SK-N-SH (cell line): ENCODE measurements at regions not wholly inside any gene's neighbourhood (a gene's known extent, or its start where the extent isn't known, plus 50 kb on each side); places are given as distances from the start of the nearest gene placed in this dataset.

ENCODE experiments used
- CTCF ChIA-PET: fragments of 300-600, 350-600 bp; formaldehyde crosslinking; extraction: SDS; loops from one replicate; lab custom pipeline; 2021; lab: Yijun Ruan, JAX
- POLR2A ChIA-PET: fragments of 350-600 bp; sonication (Branson Sonifier 250); formaldehyde crosslinking; extraction: SDS; loops from one replicate; lab custom pipeline; 2020; ENCODE audit warnings: antibody characterized with exemption, inconsistent platforms; lab: Yijun Ruan, JAX
- DNase-seq: peaks from one replicate; pipeline ENCODE4 v3.0.0; 2012
- H2AFZ ChIP-seq: fragments of 200-600 bp; sonication (generic); 2 replicates; pipeline ENCODE4 v1.8.1; 2016; ENCODE audit warnings: antibody characterized with exemption, mild to moderate bottlenecking, low read depth
- H3F3A ChIP-seq: fragments of 200-600 bp; sonication (generic); replicated peaks from 2 replicates; pipeline ENCODE3; 2016; ENCODE audit warnings: antibody characterized with exemption, mild to moderate bottlenecking; ENCODE audit not compliant: insufficient read depth
- H3K27ac ChIP-seq, 2 experiments: fragments of 200-500 bp in 1 of 2; fragments of 200-600 bp in 1 of 2; sonication (Bioruptor generic) in 1 of 2; sonication (generic), shearing (Covaris generic) in 1 of 2; 2 replicates each; pipeline versions ENCODE4 v1.5.1 to v1.6.1; 2014 to 2016; ENCODE audit warnings: low read depth in 2 of 2, inconsistent platforms in 1 of 2, low read length in 1 of 2, mild to moderate bottlenecking in 1 of 2, mixed read lengths in 1 of 2
- H3K27me3 ChIP-seq: fragments of 200-600 bp; sonication (generic), shearing (Covaris generic); 2 replicates; pipeline ENCODE4 v1.6.1; 2016; ENCODE audit warnings: mixed run types; ENCODE audit not compliant: insufficient read depth
- H3K36me3 ChIP-seq, 2 experiments: fragments of 200-500 bp in 1 of 2; fragments of 200-600 bp in 1 of 2; sonication (Bioruptor generic) in 1 of 2; sonication (generic) in 1 of 2; replicated peaks in 1 of 2; 2 replicates each; pipeline versions ENCODE3 to v1.5.1; 2014 to 2016; ENCODE audit warnings: low read length in 1 of 2, mild to moderate bottlenecking in 1 of 2; ENCODE audit not compliant: insufficient read depth in 2 of 2, control insufficient read depth in 1 of 2
- H3K4me1 ChIP-seq, 2 experiments: fragments of 200-500 bp in 1 of 2; fragments of 200-600 bp in 1 of 2; sonication (Bioruptor generic) in 1 of 2; sonication (generic), shearing (Covaris generic) in 1 of 2; 2 replicates each; pipeline versions ENCODE4 v1.5.1 to v1.6.1; 2014 to 2016; ENCODE audit warnings: low read depth in 1 of 2, low read length in 1 of 2, mixed run types in 1 of 2; ENCODE audit not compliant: insufficient read depth in 2 of 2, control insufficient read depth in 1 of 2
- H3K4me2 ChIP-seq: fragments of 200-600 bp; sonication (generic), shearing (Covaris generic); 2 replicates; pipeline ENCODE4 v1.6.1; 2017; ENCODE audit warnings: mixed run types
- H3K4me3 ChIP-seq, 2 experiments: fragments of 200-500 bp in 1 of 2; fragments of 200-600 bp in 1 of 2; sonication (Bioruptor generic) in 1 of 2; sonication (generic), shearing (Covaris generic) in 1 of 2; 2 replicates each; pipeline versions ENCODE4 v1.5.1 to v1.8.1; 2014 to 2016; ENCODE audit warnings: low read depth in 2 of 2, inconsistent platforms in 1 of 2, low read length in 1 of 2, mild to moderate bottlenecking in 1 of 2, mixed read lengths in 1 of 2, moderate library complexity in 1 of 2
- H3K79me2 ChIP-seq: fragments of 200-600 bp; sonication (generic); 2 replicates; pipeline ENCODE4 v1.8.1; 2017; ENCODE audit warnings: mild to moderate bottlenecking; ENCODE audit not compliant: insufficient read depth
- H3K9ac ChIP-seq: fragments of 200-600 bp; sonication (generic); 2 replicates; pipeline ENCODE4 v1.6.1; 2017; ENCODE audit warnings: mixed run types
- H3K9me2 ChIP-seq: fragments of 200-600 bp; sonication (generic); 2 replicates; pipeline ENCODE4 v1.6.1; 2017; ENCODE audit warnings: mixed run types
- H3K9me3 ChIP-seq: fragments of 200-600 bp; sonication (generic); 2 replicates; pipeline ENCODE4 v1.6.1; 2017; ENCODE audit warnings: mixed run types, mild to moderate bottlenecking, moderate library complexity
- H4K20me1 ChIP-seq: fragments of 200-600 bp; sonication (generic); 2 replicates; pipeline ENCODE4 v1.6.1; 2017; ENCODE audit warnings: mild to moderate bottlenecking, mixed run types; ENCODE audit not compliant: insufficient read depth
- CHD2 ChIP-seq: fragments of 150-350 bp; IDR thresholded peaks from 2 replicates; pipeline ENCODE4 v1.6.1; 2018; ENCODE audit warnings: low read length; ENCODE audit not compliant: partially characterized antibody
- CTCF ChIP-seq: fragments of 200-600 bp; sonication (generic); IDR thresholded peaks from 2 replicates; pipeline ENCODE4 v1.6.1; 2017; ENCODE audit warnings: antibody characterized with exemption, mild to moderate bottlenecking, moderate library complexity
- ELF1 ChIP-seq: IDR thresholded peaks from 2 replicates; pipeline ENCODE4 v1.4.0; 2012
- EZH2phosphoT487 ChIP-seq: fragments of 200-600 bp; sonication (generic); IDR thresholded peaks from 2 replicates; pipeline ENCODE4 v1.6.1; 2017; ENCODE audit warnings: low read depth, mixed run types, mild to moderate bottlenecking, antibody characterized with exemption, moderate library complexity, borderline replicate concordance
- FOSL2 ChIP-seq: IDR thresholded peaks from 2 replicates; pipeline ENCODE4 v1.4.0; 2012; ENCODE audit warnings: low read depth, mild to moderate bottlenecking, moderate library complexity, borderline replicate concordance
- NRF1 ChIP-seq: IDR thresholded peaks from 2 replicates; pipeline ENCODE4 v1.6.1; 2012; ENCODE audit warnings: low read depth, mild to moderate bottlenecking, low read length
- PBX3 ChIP-seq: IDR thresholded peaks from 2 replicates; pipeline ENCODE4; 2012
- POLR2AphosphoS5 ChIP-seq: IDR thresholded peaks from 2 replicates; pipeline ENCODE4 v1.6.1; 2012; ENCODE audit warnings: low read depth, low read length
- RAD21 ChIP-seq: IDR thresholded peaks from 2 replicates; pipeline ENCODE4 v1.6.1; 2012; ENCODE audit warnings: mild to moderate bottlenecking, low read length
- RCOR1 ChIP-seq: fragments of 150-350 bp; IDR thresholded peaks from 2 replicates; pipeline ENCODE4 v1.6.1; 2017; ENCODE audit warnings: antibody characterized with exemption, low read length
- RFX5 ChIP-seq: IDR thresholded peaks from 2 replicates; pipeline ENCODE4 v1.6.1; 2012; ENCODE audit warnings: mild to moderate bottlenecking, improper control_type of control experiment, low read length
- SIN3A ChIP-seq: IDR thresholded peaks from 2 replicates; pipeline ENCODE4 v1.6.1; 2012; ENCODE audit warnings: low read depth, mild to moderate bottlenecking, low read length, moderate library complexity, borderline replicate concordance
- TEAD4 ChIP-seq: IDR thresholded peaks from 2 replicates; pipeline ENCODE4 v1.4.0; 2012; ENCODE audit warnings: mild to moderate bottlenecking, borderline replicate concordance; ENCODE audit not compliant: insufficient read depth
- USF1 ChIP-seq: IDR thresholded peaks from 2 replicates; pipeline ENCODE4 v1.4.0; 2012; ENCODE audit warnings: low read depth, borderline replicate concordance
- WGBS: methylation state at CpG from one replicate; pipeline ENCODE4 v1.1.6; 2017; ENCODE audit warnings: low lambda C conversion rate; 5-methylcytosine and 5-hydroxymethylcytosine counted together
- TF ChIP-seq, protein P1 (sequence below): fragments of 150-350 bp; IDR thresholded peaks from 2 replicates; pipeline ENCODE4 v1.6.1; 2017; ENCODE audit warnings: antibody characterized with exemption, low read length, low read depth, borderline replicate concordance
- TF ChIP-seq, protein P2 (sequence below): IDR thresholded peaks from 2 replicates; pipeline ENCODE4 v1.4.0; 2012; ENCODE audit warnings: low read depth, borderline replicate concordance

- Histone ChIP-seq H3K4me2 (peak overlapping the region; percentile 21; the same call in 1 of the 2 replicates), H3K79me2 (no peaks in the 10 kb centered on the region), H3K4me3 (no peak overlapping the region), H2AFZ (peak overlapping the region; percentile 18; the same call in 1 of the 2 replicates), H3K9me2 (no peaks in the 10 kb centered on the region), H3K4me1 (peaks cover 2 to 3% of the 10 kb centered on the region in 2 experiments; a peak in 1 of 4 replicates), H3K27ac (peak overlapping the region in 1 of 2 experiments; percentile 62; a peak in 2 of 4 replicates), H3K9ac (no peak overlapping the region; the same call in 1 of the 2 replicates), H3F3A (no peaks in the 10 kb centered on the region), H4K20me1 (no peaks in the 10 kb centered on the region), H3K9me3 (no peaks in the 10 kb centered on the region), H3K36me3 (no peaks in the 10 kb centered on the region), H3K27me3 (no peaks in the 10 kb centered on the region)
- 43% methylated on average over 3 of the region's 3 CpGs for WGBS
- TF ChIP-seq NRF1 (no peak), ELF1 (no peak), SIN3A (no peak), FOSL2 (no peak), USF1 (no peak), RCOR1 (no peak), CHD2 (no peak), RFX5 (no peak), EZH2phosphoT487 (no peak), POLR2AphosphoS5 (no peak), PBX3 (no peak), TEAD4 (no peak), CTCF (no peak), RAD21 (no peak)
- TF ChIP-seq, protein P1, sequence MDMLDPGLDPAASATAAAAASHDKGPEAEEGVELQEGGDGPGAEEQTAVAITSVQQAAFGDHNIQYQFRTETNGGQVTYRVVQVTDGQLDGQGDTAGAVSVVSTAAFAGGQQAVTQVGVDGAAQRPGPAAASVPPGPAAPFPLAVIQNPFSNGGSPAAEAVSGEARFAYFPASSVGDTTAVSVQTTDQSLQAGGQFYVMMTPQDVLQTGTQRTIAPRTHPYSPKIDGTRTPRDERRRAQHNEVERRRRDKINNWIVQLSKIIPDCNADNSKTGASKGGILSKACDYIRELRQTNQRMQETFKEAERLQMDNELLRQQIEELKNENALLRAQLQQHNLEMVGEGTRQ, result no peak
- TF ChIP-seq, protein P2, sequence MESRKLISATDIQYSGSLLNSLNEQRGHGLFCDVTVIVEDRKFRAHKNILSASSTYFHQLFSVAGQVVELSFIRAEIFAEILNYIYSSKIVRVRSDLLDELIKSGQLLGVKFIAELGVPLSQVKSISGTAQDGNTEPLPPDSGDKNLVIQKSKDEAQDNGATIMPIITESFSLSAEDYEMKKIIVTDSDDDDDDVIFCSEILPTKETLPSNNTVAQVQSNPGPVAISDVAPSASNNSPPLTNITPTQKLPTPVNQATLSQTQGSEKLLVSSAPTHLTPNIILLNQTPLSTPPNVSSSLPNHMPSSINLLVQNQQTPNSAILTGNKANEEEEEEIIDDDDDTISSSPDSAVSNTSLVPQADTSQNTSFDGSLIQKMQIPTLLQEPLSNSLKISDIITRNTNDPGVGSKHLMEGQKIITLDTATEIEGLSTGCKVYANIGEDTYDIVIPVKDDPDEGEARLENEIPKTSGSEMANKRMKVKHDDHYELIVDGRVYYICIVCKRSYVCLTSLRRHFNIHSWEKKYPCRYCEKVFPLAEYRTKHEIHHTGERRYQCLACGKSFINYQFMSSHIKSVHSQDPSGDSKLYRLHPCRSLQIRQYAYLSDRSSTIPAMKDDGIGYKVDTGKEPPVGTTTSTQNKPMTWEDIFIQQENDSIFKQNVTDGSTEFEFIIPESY, result no peak
- ChIA-PET CTCF (interaction anchor here (1.0 to 1.6 kb wide), 2 partner anchors 49 to 184 kb away, joined by 3 read pairs; no protein-coding TSS in a partner anchor), POLR2A (no interaction called here)
- DNase-seq, result no peak
These were observed 232.7 kb upstream of the SGK1 start for GRCh38 chr6:134550604-134551003.
